ENCODE measurements at regions not wholly inside any gene's neighbourhood (a gene's known extent, or its start where the extent isn't known, plus 50 kb on each side); places are given as distances from the start of the nearest gene placed in this dataset.

DNA sequence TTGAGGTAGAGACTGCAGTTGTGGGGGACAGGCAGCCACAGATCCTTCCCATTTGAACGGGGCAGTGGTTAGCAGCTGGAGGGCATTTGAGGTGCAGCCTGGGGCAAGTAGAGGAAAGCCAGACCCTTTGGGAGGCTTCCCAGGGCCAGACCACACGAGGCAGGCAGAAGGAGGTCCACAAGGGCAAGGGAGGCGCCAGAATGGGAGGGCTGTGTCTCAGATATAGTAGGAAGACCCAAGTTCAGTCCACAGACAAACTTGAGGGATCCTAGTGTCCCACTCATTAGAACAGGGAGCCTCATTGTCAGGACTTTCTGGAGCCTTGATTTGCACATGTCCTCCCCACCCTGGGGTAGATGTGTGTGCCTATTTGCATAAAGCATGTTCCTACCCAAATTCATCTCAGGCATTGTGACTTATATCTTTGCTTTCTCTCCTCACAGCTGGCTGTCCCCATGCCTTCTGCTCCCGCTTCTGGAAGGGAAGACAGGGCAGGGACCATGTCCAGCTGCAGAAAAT is 166.0 kb downstream of the VEGFA start (continued):
- TF ChIP-seq, protein P1, sequence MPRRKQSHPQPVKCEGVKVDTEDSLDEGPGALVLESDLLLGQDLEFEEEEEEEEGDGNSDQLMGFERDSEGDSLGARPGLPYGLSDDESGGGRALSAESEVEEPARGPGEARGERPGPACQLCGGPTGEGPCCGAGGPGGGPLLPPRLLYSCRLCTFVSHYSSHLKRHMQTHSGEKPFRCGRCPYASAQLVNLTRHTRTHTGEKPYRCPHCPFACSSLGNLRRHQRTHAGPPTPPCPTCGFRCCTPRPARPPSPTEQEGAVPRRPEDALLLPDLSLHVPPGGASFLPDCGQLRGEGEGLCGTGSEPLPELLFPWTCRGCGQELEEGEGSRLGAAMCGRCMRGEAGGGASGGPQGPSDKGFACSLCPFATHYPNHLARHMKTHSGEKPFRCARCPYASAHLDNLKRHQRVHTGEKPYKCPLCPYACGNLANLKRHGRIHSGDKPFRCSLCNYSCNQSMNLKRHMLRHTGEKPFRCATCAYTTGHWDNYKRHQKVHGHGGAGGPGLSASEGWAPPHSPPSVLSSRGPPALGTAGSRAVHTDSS (CRISPR knock-in tag; conservative IDR thresholded peaks at IDR 0.05): no peak
- TF ChIP-seq NONO (IDR thresholded peaks at IDR 0.05) (no peak), NONO (CRISPR knock-in tag; conservative IDR thresholded peaks at IDR 0.05) (no peak), HNRNPUL1 (IDR thresholded peaks at IDR 0.05; ENCODE audit: low read depth, low read length) (no peak), HDAC2 (CRISPR knock-in tag; IDR thresholded peaks at IDR 0.05) (no peak), FOXJ3 (CRISPR knock-in tag; IDR thresholded peaks at IDR 0.05; ENCODE audit: borderline replicate concordance) (no peak), ZNF138 (CRISPR knock-in tag; IDR thresholded peaks at IDR 0.05; ENCODE audit: low read depth) (no peak), ZNF10 (CRISPR knock-in tag; IDR thresholded peaks at IDR 0.05; ENCODE audit: borderline replicate concordance, low read depth) (no peak), ZNF841 (CRISPR knock-in tag; IDR thresholded peaks at IDR 0.05; ENCODE audit: borderline replicate concordance) (no peak), ZFP1 (CRISPR knock-in tag; IDR thresholded peaks at IDR 0.05) (no peak), ZNF510 (CRISPR knock-in tag; IDR thresholded peaks at IDR 0.05; ENCODE audit: low read depth) (no peak), CBX5 (CRISPR knock-in tag; IDR thresholded peaks at IDR 0.05; ENCODE audit: borderline replicate concordance) (no peak)
- TF ChIP-seq, protein P2, sequence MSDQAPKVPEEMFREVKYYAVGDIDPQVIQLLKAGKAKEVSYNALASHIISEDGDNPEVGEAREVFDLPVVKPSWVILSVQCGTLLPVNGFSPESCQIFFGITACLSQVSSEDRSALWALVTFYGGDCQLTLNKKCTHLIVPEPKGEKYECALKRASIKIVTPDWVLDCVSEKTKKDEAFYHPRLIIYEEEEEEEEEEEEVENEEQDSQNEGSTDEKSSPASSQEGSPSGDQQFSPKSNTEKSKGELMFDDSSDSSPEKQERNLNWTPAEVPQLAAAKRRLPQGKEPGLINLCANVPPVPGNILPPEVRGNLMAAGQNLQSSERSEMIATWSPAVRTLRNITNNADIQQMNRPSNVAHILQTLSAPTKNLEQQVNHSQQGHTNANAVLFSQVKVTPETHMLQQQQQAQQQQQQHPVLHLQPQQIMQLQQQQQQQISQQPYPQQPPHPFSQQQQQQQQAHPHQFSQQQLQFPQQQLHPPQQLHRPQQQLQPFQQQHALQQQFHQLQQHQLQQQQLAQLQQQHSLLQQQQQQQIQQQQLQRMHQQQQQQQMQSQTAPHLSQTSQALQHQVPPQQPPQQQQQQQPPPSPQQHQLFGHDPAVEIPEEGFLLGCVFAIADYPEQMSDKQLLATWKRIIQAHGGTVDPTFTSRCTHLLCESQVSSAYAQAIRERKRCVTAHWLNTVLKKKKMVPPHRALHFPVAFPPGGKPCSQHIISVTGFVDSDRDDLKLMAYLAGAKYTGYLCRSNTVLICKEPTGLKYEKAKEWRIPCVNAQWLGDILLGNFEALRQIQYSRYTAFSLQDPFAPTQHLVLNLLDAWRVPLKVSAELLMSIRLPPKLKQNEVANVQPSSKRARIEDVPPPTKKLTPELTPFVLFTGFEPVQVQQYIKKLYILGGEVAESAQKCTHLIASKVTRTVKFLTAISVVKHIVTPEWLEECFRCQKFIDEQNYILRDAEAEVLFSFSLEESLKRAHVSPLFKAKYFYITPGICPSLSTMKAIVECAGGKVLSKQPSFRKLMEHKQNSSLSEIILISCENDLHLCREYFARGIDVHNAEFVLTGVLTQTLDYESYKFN (CRISPR knock-in tag; conservative IDR thresholded peaks at IDR 0.05): no peak
